AG10803 (cell line): ENCODE measurements at regions not wholly inside any gene's neighbourhood (a gene's known extent, or its start where the extent isn't known, plus 50 kb on each side); places are given as distances from the start of the nearest gene placed in this dataset.
A peak's percentile ranks its signal among the peaks of the same experiment; 100 is the strongest.

Experiments used
- DNase-seq: peaks from one replicate; pipeline ENCODE4 v3.0.0; 2010; ENCODE audit warnings: low read depth
- H3K4me3 ChIP-seq: 2 replicates; pipeline ENCODE4 v1.5.1; 2011; ENCODE audit warnings: mild to moderate bottlenecking, low read length, control low read depth
- CTCF ChIP-seq: conservative IDR thresholded peaks from 2 replicates; pipeline ENCODE4 v1.5.1; 2011; ENCODE audit warnings: mild to moderate bottlenecking, low read length, control low read depth, inconsistent platforms

DNA sequence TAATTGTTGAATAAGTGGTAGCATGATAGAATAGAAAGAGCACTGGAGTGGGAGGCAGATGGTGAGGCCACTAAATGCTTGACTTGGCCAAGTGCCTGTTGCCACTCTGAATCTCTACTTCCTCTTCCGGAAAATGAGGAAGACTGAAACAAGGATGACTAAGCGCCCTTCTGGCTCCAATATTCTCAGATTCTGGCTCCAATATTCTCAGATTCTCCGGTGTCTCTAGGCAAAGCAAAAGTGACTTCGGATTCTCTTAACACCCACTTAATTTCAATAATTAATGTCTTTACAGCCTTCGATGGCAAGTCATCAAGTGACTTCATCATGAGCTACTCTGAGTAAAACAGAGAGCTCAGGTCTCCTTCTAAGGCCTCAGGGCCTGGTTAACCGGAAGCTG, 402.2 kb upstream of the FGF13 start:
- no peak for TF ChIP-seq CTCF
- DNase-seq: no peak

DNA sequence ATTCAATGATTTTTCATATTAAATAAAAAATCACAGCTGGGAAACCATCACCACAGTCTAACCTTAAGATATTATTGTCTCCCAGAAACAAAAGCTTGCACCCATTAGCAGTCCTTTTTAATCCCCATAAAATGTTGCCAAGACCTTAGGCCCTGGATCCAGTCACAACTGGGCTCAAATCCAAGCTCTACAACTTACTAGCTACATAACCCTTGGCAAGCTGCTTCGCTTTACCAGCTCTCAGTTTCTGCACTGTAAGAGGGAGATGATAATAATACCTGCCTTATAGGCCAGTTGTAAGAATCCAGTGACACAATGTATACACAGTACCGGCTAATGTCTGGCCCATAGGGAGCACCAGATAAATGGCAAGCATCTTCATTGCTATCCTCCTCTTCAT, 400.9 kb upstream of the FGF13 start:
- TF ChIP-seq CTCF: no peak
- no peak overlapping the region for H3K4me3 ChIP-seq
- peak; percentile 44 for DNase-seq

More for the DNA sequence above, 402.2 kb upstream of the FGF13 start:
- no peak overlapping the region for H3K4me3 ChIP-seq

- no peak for TF ChIP-seq CTCF
- no peak overlapping the region for H3K4me3 ChIP-seq
- DNase-seq: peak; percentile 94
These were observed 394.6 kb upstream of the FGF13 start for GRCh38 chrX:139106069-139106468.

DNA sequence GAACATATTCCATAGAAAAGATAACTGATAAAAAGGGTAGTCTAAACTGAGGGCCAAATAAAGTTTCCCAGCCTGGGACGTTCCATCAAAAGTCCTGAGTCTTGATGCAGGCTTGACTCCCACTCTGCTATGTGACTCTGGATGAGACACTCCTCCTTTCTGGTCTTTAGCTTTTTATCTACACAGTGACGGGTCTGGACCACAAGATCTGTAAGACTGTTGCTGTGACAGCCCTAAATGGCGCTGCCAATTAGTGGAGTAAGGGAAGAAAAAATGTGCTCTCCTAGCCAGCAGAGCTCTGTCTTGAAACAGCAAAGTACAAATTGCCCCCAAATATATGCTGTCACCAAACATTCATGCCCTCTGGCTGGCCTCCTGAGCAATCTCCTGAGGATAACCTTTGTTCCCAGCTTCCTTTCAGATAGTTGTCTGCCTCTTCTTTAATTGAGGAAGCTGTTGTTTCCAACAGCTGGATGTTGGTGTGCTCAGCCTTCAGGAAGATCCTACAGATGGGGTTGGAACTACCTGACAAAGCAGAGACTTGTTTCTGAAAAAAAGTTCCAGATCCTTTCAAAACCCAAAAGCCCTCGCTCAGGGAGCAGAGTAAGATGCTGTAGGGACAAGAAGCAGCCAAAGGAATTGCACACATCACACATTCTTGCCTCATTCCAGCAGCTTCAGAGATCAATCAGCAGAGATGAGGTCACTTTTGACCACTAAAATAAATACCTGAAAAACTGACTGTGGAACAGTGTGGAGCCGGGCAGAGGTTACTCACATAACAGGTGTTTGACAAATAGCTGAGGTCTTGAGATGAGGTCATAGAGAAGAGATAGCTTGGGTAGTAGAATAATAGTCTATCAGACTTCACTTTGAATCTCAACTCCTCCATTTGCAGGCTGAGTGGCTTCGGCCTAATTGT, 383.4 kb upstream of the FGF13 start:
- DNase-seq: peak; percentile 50
- no peak for TF ChIP-seq CTCF

DNA sequence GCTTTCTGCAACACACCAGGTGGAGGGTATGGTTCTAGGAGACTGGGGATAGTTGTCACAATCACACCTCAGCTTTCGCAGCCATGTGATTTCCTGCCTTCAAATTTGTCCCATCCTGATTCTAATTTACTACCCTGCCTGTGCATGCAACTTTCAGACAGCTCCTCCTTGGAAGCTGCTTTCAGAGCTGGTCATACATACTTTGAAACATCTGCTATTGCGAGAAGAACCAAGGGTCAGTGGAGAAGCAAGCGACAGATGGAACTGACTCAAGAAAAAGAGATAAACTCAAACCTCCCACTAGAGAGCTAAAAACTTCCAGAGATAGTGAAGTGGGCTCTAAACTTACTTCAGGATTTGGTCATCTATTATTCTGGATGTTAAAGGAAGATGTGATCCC, 381.7 kb upstream of the FGF13 start:
- no peak overlapping the region for H3K4me3 ChIP-seq
- no peak for TF ChIP-seq CTCF
- peak; percentile 62 for DNase-seq

More for the DNA sequence above, 383.4 kb upstream of the FGF13 start:
- H3K4me3 ChIP-seq: no peak overlapping the region

DNA sequence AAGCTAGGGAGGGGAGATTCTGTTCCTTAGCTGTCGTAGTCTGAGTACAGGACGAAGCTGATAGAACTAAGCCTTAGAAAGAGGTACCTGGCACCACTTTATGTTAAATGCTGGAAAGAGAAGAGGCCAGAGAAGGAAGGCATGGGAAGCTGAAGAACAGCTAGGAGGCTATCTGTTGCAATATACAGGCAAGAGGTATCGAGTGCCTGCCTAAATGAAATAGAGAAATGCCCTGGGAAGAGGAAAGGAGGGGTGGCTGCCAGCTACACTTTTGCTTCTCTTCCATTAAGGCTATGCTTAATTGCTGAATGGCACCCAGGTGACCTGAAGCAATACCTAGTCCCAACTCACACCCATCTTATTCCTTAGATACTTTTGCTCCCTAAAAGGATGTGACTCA, 380.4 kb upstream of the FGF13 start:
- no peak for TF ChIP-seq CTCF
- H3K4me3 ChIP-seq: no peak overlapping the region
- no peak for DNase-seq

GRCh38 chrX:139091066-139091465, 379.5 kb upstream of the FGF13 start:
- TF ChIP-seq CTCF: no peak
- peak; percentile 78 for DNase-seq
- H3K4me3 ChIP-seq: no peak overlapping the region
